GM23338 (cell line): ENCODE measurements at regions not wholly inside any gene's neighbourhood (a gene's known extent, or its start where the extent isn't known, plus 50 kb on each side); places are given as distances from the start of the nearest gene placed in this dataset.

Source experiments
- ATAC-seq: fragments of 200-7000 bp; cut with Tn5 transposase; 3 replicates; pipeline ENCODE4 v1.9.1; 2020
- DNase-seq: peaks from one replicate; pipeline ENCODE4 v3.0.0-alpha.2; 2015; ENCODE audit warnings: low spot score
- H2AFZ ChIP-seq: fragments of 200-600 bp; sonication (generic); 2 replicates; pipeline ENCODE4 v1.8.0; 2016; ENCODE audit warnings: antibody characterized with exemption, mild to moderate bottlenecking, moderate library complexity
- H3F3A ChIP-seq: fragments of 200-600 bp; sonication (generic); replicated peaks from 2 replicates; pipeline ENCODE4 v1.8.0; 2017; ENCODE audit warnings: antibody characterized with exemption, mixed run types, low read depth
- H3K27ac ChIP-seq: fragments of 200-600 bp; sonication (generic); 2 replicates; pipeline ENCODE4 v1.6.1; 2016; ENCODE audit warnings: low read depth
- H3K27me3 ChIP-seq: fragments of 200-600 bp; sonication (generic); 2 replicates; pipeline ENCODE4 v1.8.0; 2016; ENCODE audit warnings: mild to moderate bottlenecking, mixed run types, moderate library complexity; ENCODE audit not compliant: insufficient read depth
- H3K36me3 ChIP-seq: fragments of 200-600 bp; sonication (generic); 2 replicates; pipeline ENCODE4 v1.8.0; 2016; ENCODE audit warnings: mild to moderate bottlenecking; ENCODE audit not compliant: insufficient read depth
- H3K4me1 ChIP-seq: fragments of 200-600 bp; sonication (generic); 2 replicates; pipeline ENCODE4 v1.8.0; 2016; ENCODE audit warnings: mild to moderate bottlenecking, moderate library complexity; ENCODE audit not compliant: insufficient read depth
- H3K4me2 ChIP-seq: fragments of 200-600 bp; sonication (generic); 2 replicates; pipeline ENCODE4 v1.7.1; 2017; ENCODE audit warnings: mixed run types
- H3K4me3 ChIP-seq: fragments of 200-600 bp; sonication (generic); 2 replicates; pipeline ENCODE4 v1.6.1; 2016; ENCODE audit warnings: mixed run types
- H3K79me2 ChIP-seq: fragments of 200-600 bp; sonication (generic); replicated peaks from 2 replicates; pipeline ENCODE4 v1.8.0; 2017; ENCODE audit warnings: mild to moderate bottlenecking; ENCODE audit not compliant: insufficient read depth
- H3K9me2 ChIP-seq: fragments of 200-600 bp; sonication (generic); 2 replicates; pipeline ENCODE4 v1.8.0; 2017; ENCODE audit not compliant: insufficient read depth
- H4K20me1 ChIP-seq: fragments of 200-600 bp; sonication (generic); replicated peaks from 2 replicates; pipeline ENCODE4 v1.8.0; 2017; ENCODE audit warnings: mild to moderate bottlenecking; ENCODE audit not compliant: insufficient read depth
- H3K27ac Mint-ChIP-seq: 2 replicates; pipeline ENCODE4 v1.8.0; 2020; ENCODE audit warnings: inconsistent platforms, mild to moderate bottlenecking, moderate library complexity, mixed read lengths
- H3K27me3 Mint-ChIP-seq: 3 replicates; pipeline ENCODE4 v1.8.0; 2022; ENCODE audit warnings: low read depth, mild to moderate bottlenecking, moderate library complexity, mixed read lengths, inconsistent platforms; ENCODE audit not compliant: insufficient read depth, poor library complexity
- H3K36me3 Mint-ChIP-seq: 3 replicates; pipeline ENCODE4 v1.8.0; 2021; ENCODE audit warnings: low read depth, mild to moderate bottlenecking, inconsistent platforms, moderate library complexity, mixed read lengths
- H3K4me1 Mint-ChIP-seq: 3 replicates; pipeline ENCODE4 v1.8.0; 2020; ENCODE audit warnings: mild to moderate bottlenecking, inconsistent platforms, mixed read lengths
- H3K4me3 Mint-ChIP-seq: 3 replicates; pipeline ENCODE4 v1.8.0; 2021; ENCODE audit warnings: moderate library complexity, mild to moderate bottlenecking, inconsistent platforms, mixed read lengths
- H3K9me3 Mint-ChIP-seq: 3 replicates; pipeline ENCODE4 v1.8.0; 2020; ENCODE audit warnings: moderate library complexity, mild to moderate bottlenecking, inconsistent platforms, mixed read lengths
- CREB1 ChIP-seq: fragments of 250-450 bp; sonication (Bioruptor Pico); IDR thresholded peaks from 2 replicates; pipeline ENCODE4 v1.5.0; 2020; ENCODE audit warnings: low read depth, mild to moderate bottlenecking, moderate library complexity
- CTCF ChIP-seq, 2 experiments: fragments of 200-600 bp in 1 of 2; sonication (generic) in 1 of 2; conservative IDR thresholded peaks; 2 replicates each; pipeline versions ENCODE4 v1.5.1 to v1.6.1; 2016 to 2017; ENCODE audit warnings: antibody characterized with exemption in 2 of 2, low read depth in 2 of 2, mild to moderate bottlenecking in 2 of 2, moderate library complexity in 1 of 2
- ETS1 ChIP-seq: IDR thresholded peaks from 2 replicates; pipeline ENCODE4 v1.6.1; 2016; ENCODE audit warnings: antibody characterized with exemption
- EZH2 ChIP-seq: fragments of 200-600 bp; sonication (generic); IDR thresholded peaks from one replicate; pipeline ENCODE4 v1.8.0; 2017; ENCODE audit warnings: antibody characterized with exemption, mild to moderate bottlenecking, low read depth; ENCODE audit not compliant: unreplicated experiment
- EZH2phosphoT487 ChIP-seq: fragments of 200-600 bp; sonication (generic); IDR thresholded peaks from one replicate; pipeline ENCODE4 v1.8.1; 2018; ENCODE audit warnings: antibody characterized with exemption; ENCODE audit not compliant: unreplicated experiment
- JUNB ChIP-seq: IDR thresholded peaks from one replicate; pipeline ENCODE4 v1.6.1; 2016; ENCODE audit warnings: antibody characterized with exemption; ENCODE audit not compliant: unreplicated experiment
- NANOG ChIP-seq: IDR thresholded peaks from 2 replicates; pipeline ENCODE4 v1.6.1; 2016; ENCODE audit warnings: antibody characterized with exemption, borderline replicate concordance
- ZNF114 ChIP-seq: fragments of 250-450 bp; sonication (Bioruptor Pico); IDR thresholded peaks from 2 replicates; pipeline ENCODE4 v1.5.0; 2020; ENCODE audit warnings: mild to moderate bottlenecking, moderate library complexity
- ZNF331 ChIP-seq: fragments of 250-450 bp; sonication (Bioruptor Pico); IDR thresholded peaks from 2 replicates; pipeline ENCODE4 v1.5.0; 2020; ENCODE audit warnings: low read depth, mild to moderate bottlenecking, moderate library complexity
- TF ChIP-seq, protein P1 (sequence below): IDR thresholded peaks from one replicate; pipeline ENCODE4 v1.6.1; 2018; ENCODE audit warnings: antibody characterized with exemption; ENCODE audit not compliant: unreplicated experiment
- TF ChIP-seq, protein P2 (sequence below): fragments of 250-450 bp; sonication (Bioruptor Pico); IDR thresholded peaks from 2 replicates; pipeline ENCODE4 v1.5.0; 2020; ENCODE audit warnings: mild to moderate bottlenecking, moderate library complexity

DNA sequence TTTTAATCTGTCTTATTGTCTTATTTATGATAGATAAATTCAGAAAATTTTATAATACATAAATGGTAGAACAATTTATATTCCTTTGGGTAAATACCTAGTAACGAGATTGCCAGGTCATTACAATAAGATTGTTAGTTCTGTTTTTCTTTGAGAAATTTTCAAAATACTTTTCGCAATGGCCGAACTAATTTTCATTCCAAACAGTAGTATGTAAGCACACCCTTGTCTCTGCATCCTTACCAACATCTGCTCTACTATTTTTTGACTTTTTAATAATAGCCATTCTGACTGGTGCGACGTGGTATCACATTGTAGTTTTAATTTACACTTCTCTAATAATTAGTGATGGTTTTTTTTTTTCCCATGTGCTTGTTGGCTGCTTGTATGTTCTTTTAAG lies 351.4 kb upstream of the LUZP2 start (continued):
- TF ChIP-seq, protein P1, sequence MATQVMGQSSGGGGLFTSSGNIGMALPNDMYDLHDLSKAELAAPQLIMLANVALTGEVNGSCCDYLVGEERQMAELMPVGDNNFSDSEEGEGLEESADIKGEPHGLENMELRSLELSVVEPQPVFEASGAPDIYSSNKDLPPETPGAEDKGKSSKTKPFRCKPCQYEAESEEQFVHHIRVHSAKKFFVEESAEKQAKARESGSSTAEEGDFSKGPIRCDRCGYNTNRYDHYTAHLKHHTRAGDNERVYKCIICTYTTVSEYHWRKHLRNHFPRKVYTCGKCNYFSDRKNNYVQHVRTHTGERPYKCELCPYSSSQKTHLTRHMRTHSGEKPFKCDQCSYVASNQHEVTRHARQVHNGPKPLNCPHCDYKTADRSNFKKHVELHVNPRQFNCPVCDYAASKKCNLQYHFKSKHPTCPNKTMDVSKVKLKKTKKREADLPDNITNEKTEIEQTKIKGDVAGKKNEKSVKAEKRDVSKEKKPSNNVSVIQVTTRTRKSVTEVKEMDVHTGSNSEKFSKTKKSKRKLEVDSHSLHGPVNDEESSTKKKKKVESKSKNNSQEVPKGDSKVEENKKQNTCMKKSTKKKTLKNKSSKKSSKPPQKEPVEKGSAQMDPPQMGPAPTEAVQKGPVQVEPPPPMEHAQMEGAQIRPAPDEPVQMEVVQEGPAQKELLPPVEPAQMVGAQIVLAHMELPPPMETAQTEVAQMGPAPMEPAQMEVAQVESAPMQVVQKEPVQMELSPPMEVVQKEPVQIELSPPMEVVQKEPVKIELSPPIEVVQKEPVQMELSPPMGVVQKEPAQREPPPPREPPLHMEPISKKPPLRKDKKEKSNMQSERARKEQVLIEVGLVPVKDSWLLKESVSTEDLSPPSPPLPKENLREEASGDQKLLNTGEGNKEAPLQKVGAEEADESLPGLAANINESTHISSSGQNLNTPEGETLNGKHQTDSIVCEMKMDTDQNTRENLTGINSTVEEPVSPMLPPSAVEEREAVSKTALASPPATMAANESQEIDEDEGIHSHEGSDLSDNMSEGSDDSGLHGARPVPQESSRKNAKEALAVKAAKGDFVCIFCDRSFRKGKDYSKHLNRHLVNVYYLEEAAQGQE: no peak
- no peak for TF ChIP-seq NANOG
- no peak for TF ChIP-seq ZNF114

- DNase-seq: no peak
- Histone ChIP-seq H3K27ac (no peak overlapping the region), H3K36me3 (no peaks in the 10 kb centered on the region), H3K4me2 (no peak overlapping the region), H3K79me2 (no peaks in the 10 kb centered on the region), H4K20me1 (no peaks in the 10 kb centered on the region), H3K4me3 (no peak overlapping the region), H3F3A (no peaks in the 10 kb centered on the region), H3K4me1 (peaks cover 4% of the 10 kb centered on the region; the same call in 1 of the 2 replicates), H3K27me3 (no peaks in the 10 kb centered on the region), H3K9me2 (peaks cover 4% of the 10 kb centered on the region; the same call in 1 of the 2 replicates), H2AFZ (no peak overlapping the region)
- ATAC-seq: no peak
- Mint-ChIP-seq H3K4me1 (no peaks in the 10 kb centered on the region; the same call in 2 of the 3 replicates), H3K4me3 (no peak overlapping the region), H3K27me3 (no peaks in the 10 kb centered on the region), H3K9me3 (no peaks in the 10 kb centered on the region), H3K36me3 (no peaks in the 10 kb centered on the region; the same call in 2 of the 3 replicates), H3K27ac (no peak overlapping the region)
- TF ChIP-seq NANOG: no peak
- TF ChIP-seq EZH2: no peak
- TF ChIP-seq, protein P2, sequence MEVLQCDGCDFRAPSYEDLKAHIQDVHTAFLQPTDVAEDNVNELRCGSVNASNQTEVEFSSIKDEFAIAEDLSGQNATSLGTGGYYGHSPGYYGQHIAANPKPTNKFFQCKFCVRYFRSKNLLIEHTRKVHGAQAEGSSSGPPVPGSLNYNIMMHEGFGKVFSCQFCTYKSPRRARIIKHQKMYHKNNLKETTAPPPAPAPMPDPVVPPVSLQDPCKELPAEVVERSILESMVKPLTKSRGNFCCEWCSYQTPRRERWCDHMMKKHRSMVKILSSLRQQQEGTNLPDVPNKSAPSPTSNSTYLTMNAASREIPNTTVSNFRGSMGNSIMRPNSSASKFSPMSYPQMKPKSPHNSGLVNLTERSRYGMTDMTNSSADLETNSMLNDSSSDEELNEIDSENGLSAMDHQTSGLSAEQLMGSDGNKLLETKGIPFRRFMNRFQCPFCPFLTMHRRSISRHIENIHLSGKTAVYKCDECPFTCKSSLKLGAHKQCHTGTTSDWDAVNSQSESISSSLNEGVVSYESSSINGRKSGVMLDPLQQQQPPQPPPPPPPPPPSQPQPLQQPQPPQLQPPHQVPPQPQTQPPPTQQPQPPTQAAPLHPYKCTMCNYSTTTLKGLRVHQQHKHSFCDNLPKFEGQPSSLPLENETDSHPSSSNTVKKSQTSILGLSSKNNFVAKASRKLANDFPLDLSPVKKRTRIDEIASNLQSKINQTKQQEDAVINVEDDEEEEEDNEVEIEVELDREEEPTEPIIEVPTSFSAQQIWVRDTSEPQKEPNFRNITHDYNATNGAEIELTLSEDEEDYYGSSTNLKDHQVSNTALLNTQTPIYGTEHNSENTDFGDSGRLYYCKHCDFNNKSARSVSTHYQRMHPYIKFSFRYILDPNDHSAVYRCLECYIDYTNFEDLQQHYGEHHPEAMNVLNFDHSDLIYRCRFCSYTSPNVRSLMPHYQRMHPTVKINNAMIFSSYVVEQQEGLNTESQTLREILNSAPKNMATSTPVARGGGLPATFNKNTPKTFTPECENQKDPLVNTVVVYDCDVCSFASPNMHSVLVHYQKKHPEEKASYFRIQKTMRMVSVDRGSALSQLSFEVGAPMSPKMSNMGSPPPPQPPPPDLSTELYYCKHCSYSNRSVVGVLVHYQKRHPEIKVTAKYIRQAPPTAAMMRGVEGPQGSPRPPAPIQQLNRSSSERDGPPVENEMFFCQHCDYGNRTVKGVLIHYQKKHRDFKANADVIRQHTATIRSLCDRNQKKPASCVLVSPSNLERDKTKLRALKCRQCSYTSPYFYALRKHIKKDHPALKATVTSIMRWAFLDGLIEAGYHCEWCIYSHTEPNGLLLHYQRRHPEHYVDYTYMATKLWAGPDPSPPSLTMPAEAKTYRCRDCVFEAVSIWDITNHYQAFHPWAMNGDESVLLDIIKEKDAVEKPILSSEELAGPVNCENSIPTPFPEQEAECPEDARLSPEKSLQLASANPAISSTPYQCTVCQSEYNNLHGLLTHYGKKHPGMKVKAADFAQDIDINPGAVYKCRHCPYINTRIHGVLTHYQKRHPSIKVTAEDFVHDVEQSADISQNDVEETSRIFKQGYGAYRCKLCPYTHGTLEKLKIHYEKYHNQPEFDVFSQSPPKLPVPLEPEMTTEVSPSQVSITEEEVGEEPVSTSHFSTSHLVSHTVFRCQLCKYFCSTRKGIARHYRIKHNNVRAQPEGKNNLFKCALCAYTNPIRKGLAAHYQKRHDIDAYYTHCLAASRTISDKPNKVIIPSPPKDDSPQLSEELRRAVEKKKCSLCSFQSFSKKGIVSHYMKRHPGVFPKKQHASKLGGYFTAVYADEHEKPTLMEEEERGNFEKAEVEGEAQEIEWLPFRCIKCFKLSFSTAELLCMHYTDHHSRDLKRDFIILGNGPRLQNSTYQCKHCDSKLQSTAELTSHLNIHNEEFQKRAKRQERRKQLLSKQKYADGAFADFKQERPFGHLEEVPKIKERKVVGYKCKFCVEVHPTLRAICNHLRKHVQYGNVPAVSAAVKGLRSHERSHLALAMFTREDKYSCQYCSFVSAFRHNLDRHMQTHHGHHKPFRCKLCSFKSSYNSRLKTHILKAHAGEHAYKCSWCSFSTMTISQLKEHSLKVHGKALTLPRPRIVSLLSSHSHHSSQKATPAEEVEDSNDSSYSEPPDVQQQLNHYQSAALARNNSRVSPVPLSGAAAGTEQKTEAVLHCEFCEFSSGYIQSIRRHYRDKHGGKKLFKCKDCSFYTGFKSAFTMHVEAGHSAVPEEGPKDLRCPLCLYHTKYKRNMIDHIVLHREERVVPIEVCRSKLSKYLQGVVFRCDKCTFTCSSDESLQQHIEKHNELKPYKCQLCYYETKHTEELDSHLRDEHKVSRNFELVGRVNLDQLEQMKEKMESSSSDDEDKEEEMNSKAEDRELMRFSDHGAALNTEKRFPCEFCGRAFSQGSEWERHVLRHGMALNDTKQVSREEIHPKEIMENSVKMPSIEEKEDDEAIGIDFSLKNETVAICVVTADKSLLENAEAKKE (CRISPR knock-in tag): no peak
- no peak for TF ChIP-seq EZH2phosphoT487
- no peak for TF ChIP-seq ZNF331 (CRISPR knock-in tag)
- TF ChIP-seq CREB1: no peak
- no peak for TF ChIP-seq CTCF (conservative IDR thresholded peaks at IDR 0.05; ENCODE audit: low read depth in 2 of 2)
- TF ChIP-seq JUNB: no peak
- no peak for TF ChIP-seq ZNF114
- no peak for TF ChIP-seq ETS1
These were observed 343.5 kb upstream of the LUZP2 start for GRCh38 chr11:24153337-24153736.
